NCI-H345 treated with DMSO at 0.1 percent for 48 hours (cell line): ENCODE measurements at regions not wholly inside any gene's neighbourhood (a gene's known extent, or its start where the extent isn't known, plus 50 kb on each side); places are given as distances from the start of the nearest gene placed in this dataset.
"Not testable (repeated sequence)": the region's sequence is repeated elsewhere in the genome, so short reads cannot be mapped to it uniquely, and the experiment has no call there.

Experiments used
- DNase-seq: peaks from one replicate; lab custom pipeline; 2025; ENCODE audit not compliant: unreplicated experiment; lab: John Stamatoyannopoulos, UW

GRCh38 chr5:71771191-71771590 is 52.1 kb downstream of the CARTPT start:
- DNase-seq: no peak

GRCh38 chr5:71778678-71779276 is 59.7 kb downstream of the CARTPT start:
- DNase-seq: no peak

GRCh38 chr5:71780597-71780996 is 61.5 kb downstream of the CARTPT start:
- no peak for DNase-seq

GRCh38 chr5:71782393-71782770 is 63.3 kb downstream of the CARTPT start:
- no peak for DNase-seq

- peak; percentile 61 for DNase-seq
Measured at GRCh38 chr5:71782771-71783770, 64.0 kb downstream of the CARTPT start.

- no peak for DNase-seq
Measured at GRCh38 chr5:71783891-71784290, 64.8 kb downstream of the CARTPT start.

GRCh38 chr5:71786337-71787055 is 67.4 kb downstream of the CARTPT start:
- peak; percentile 54 for DNase-seq

- no peak for DNase-seq
Measured at GRCh38 chr5:71788794-71789193, 69.7 kb downstream of the CARTPT start.

- no peak for DNase-seq
Measured at GRCh38 chr5:71789746-71790145, 70.7 kb downstream of the CARTPT start.

- no peak for DNase-seq
Measured at GRCh38 chr5:71790433-71790832, 71.4 kb downstream of the CARTPT start.

- not testable (repeated sequence) for DNase-seq
Measured at GRCh38 chr5:71792041-71792440, 73.0 kb downstream of the CARTPT start.

GRCh38 chr5:71794061-71794695 is 75.1 kb downstream of the CARTPT start:
- no peak for DNase-seq

- no peak for DNase-seq
Measured at GRCh38 chr5:71802673-71803072, 83.6 kb downstream of the CARTPT start.

- no peak for DNase-seq
Measured at GRCh38 chr5:71806711-71807110, 87.6 kb downstream of the CARTPT start.

GRCh38 chr5:71807909-71808308 is 88.8 kb downstream of the CARTPT start:
- no peak for DNase-seq

- DNase-seq: no peak
Measured at GRCh38 chr5:71809446-71809845, 90.4 kb downstream of the CARTPT start.

- no peak for DNase-seq
Measured at GRCh38 chr5:71810023-71810422, 90.9 kb downstream of the CARTPT start.

GRCh38 chr5:71810471-71811195 is 91.6 kb downstream of the CARTPT start:
- DNase-seq: no peak

GRCh38 chr5:71811779-71812178 is 92.7 kb downstream of the CARTPT start:
- DNase-seq: no peak

GRCh38 chr5:71816307-71816706 is 97.2 kb downstream of the CARTPT start:
- no peak for DNase-seq

- DNase-seq: no peak
Measured at GRCh38 chr5:71817891-71818290, 98.8 kb downstream of the CARTPT start.
